ENCODE measurements at regions not wholly inside any gene's neighbourhood (a gene's known extent, or its start where the extent isn't known, plus 50 kb on each side); places are given as distances from the start of the nearest gene placed in this dataset.

GRCh38 chr5:42951293-42951840 lies 88.8 kb downstream of the ANXA2R start:
- peaks cover 27 to 100% (median 60%) of the 10 kb centered on the region in 3 donors for H3K27me3 ChIP-seq
- TF ChIP-seq POLR2AphosphoS5 (IDR thresholded peaks at IDR 0.05) (peak in 2 of 3 donors; percentile 2 to 6), CTCF (IDR thresholded peaks at IDR 0.05) (no peak)
- intact Hi-C loops (cut with DNase I; ENCODE audit: low total_unique reads), result no loop called here
- DNase-seq, result peak; percentile 32 to 70
- peak overlapping the region; percentile 45 to 55 (median 50) for H3K4me3 ChIP-seq
- peak overlapping the region; percentile 76 to 94 (median 88) for H3K27ac ChIP-seq
- H3K9me3 ChIP-seq, result peaks cover 0 to 35% (median 13%) of the 10 kb centered on the region in 4 donors
- peaks cover 18 to 48% (median 31%) of the 10 kb centered on the region in 4 donors for H3K4me1 ChIP-seq
- whole genome bisulfite sequencing, 5 donors, result 3 to 10% (median 5%) methylated on average over 40 to 46 of the region's 46 CpGs
- H3K36me3 ChIP-seq, result no peaks in the 10 kb centered on the region

- peaks cover 18 to 48% (median 31%) of the 10 kb centered on the region in 4 donors for H3K4me1 ChIP-seq
- peak overlapping the region; percentile 76 to 94 (median 88) for H3K27ac ChIP-seq
- DNase-seq, result peak; percentile 74 to 91
- H3K4me3 ChIP-seq, result peak overlapping the region; percentile 45 to 55 (median 50)
- H3K9me3 ChIP-seq, result peaks cover 0 to 35% (median 13%) of the 10 kb centered on the region in 4 donors
- H3K36me3 ChIP-seq, result no peaks in the 10 kb centered on the region
- intact Hi-C loops (cut with DNase I; ENCODE audit: low total_unique reads), result no loop called here
- peaks cover 27 to 100% (median 63%) of the 10 kb centered on the region in 3 donors for H3K27me3 ChIP-seq
- WGBS, 5 donors, result 2 to 4% (median 3%) methylated on average over 34 to 46 of the region's 46 CpGs
- peak; percentile 33 to 87 (median 85) for TF ChIP-seq POLR2AphosphoS5 (IDR thresholded peaks at IDR 0.05)
- TF ChIP-seq EP300 (IDR thresholded peaks at IDR 0.05), result no peak
- TF ChIP-seq CTCF (IDR thresholded peaks at IDR 0.05), result no peak
Measured at GRCh38 chr5:42950456-42951292, 89.4 kb downstream of the ANXA2R start.

DNA sequence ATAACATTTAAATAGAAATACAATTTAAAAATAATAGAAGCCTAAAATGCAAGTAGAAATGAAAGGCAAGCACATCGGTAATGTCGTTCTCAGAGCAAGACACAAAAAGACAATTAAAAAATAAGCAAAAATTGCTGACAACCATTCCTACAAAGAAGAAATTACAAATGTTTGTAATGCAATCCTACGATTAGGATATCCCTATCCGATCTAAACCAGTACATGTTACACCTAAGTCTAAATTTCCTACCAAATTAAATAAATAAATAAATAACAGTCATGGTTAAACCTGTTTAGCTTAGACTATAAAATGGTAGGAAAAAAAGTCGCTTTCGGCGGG lies 90.0 kb downstream of the ANXA2R start:
- peak overlapping the region; percentile 16 to 94 (median 88) for H3K27ac ChIP-seq
- peaks cover 18 to 48% (median 31%) of the 10 kb centered on the region in 4 donors for H3K4me1 ChIP-seq
- peaks cover 27 to 100% (median 61%) of the 10 kb centered on the region in 3 donors for H3K27me3 ChIP-seq
- no peaks in the 10 kb centered on the region for H3K36me3 ChIP-seq
- TF ChIP-seq POLR2AphosphoS5 (IDR thresholded peaks at IDR 0.05) (no peak), CTCF (IDR thresholded peaks at IDR 0.05) (no peak), EP300 (IDR thresholded peaks at IDR 0.05) (no peak), POLR2A (IDR thresholded peaks at IDR 0.05) (no peak)
- 18 to 30% (median 20%) methylated on average over 7 of the region's 7 CpGs for WGBS, 5 donors
- no peak for DNase-seq
- H3K4me3 ChIP-seq, result peak overlapping the region; percentile 15 to 55 (median 50)
- peaks cover 0 to 35% (median 13%) of the 10 kb centered on the region in 4 donors for H3K9me3 ChIP-seq
- intact Hi-C loops (cut with DNase I; ENCODE audit: low total_unique reads), result no loop called here

- peak overlapping the region; percentile 15 to 55 (median 37) for H3K4me3 ChIP-seq
- peak; percentile 16 to 55 (median 40) for TF ChIP-seq POLR2AphosphoS5 (IDR thresholded peaks at IDR 0.05)
- peak in 3 of 7 experiments; percentile 6 to 15 (median 7) for TF ChIP-seq CTCF (IDR thresholded peaks at IDR 0.05)
- no peak for TF ChIP-seq EP300 (IDR thresholded peaks at IDR 0.05)
- peaks cover 0 to 34% (median 13%) of the 10 kb centered on the region in 4 donors for H3K9me3 ChIP-seq
- 7 to 13% (median 11%) methylated on average over 33 of the region's 33 CpGs for WGBS, 5 donors
- peaks cover 18 to 48% (median 31%) of the 10 kb centered on the region in 4 donors for H3K4me1 ChIP-seq
- H3K27me3 ChIP-seq, result peaks cover 27 to 100% (median 67%) of the 10 kb centered on the region in 3 donors
- DNase-seq, result peak; percentile 58 to 82
- H3K36me3 ChIP-seq, result no peaks in the 10 kb centered on the region
- intact Hi-C loops (cut with DNase I; ENCODE audit: low total_unique reads), result no loop called here
- H3K27ac ChIP-seq, result peak overlapping the region; percentile 16 to 94 (median 88)
Measured at GRCh38 chr5:42949348-42950115, 90.6 kb downstream of the ANXA2R start.
